ENCODE measurements at regions not wholly inside any gene's neighbourhood (a gene's known extent, or its start where the extent isn't known, plus 50 kb on each side); places are given as distances from the start of the nearest gene placed in this dataset.
"Not testable (repeated sequence)": the region's sequence is repeated elsewhere in the genome, so short reads cannot be mapped to it uniquely, and the experiment has no call there.

GRCh38 chr9:113739605-113740507 is 136.3 kb upstream of the ZNF618 start:
- H3K9me3 ChIP-seq (ENCODE audit: control insufficient read depth, insufficient read depth, low read length); H4K5ac ChIP-seq (ENCODE audit: low read depth, low read length); H2AK5ac ChIP-seq (ENCODE audit: low read depth, low read length); H3K4ac ChIP-seq (ENCODE audit: low read depth, low read length); DNase-seq; H3K79me1 ChIP-seq (ENCODE audit: low read depth in 1 of 2, low read length in 2 of 2); H3K14ac ChIP-seq (replicated peaks; ENCODE audit: low read depth, low read length); H4K20me1 ChIP-seq (ENCODE audit: insufficient read depth, low read length); H2BK5ac ChIP-seq (ENCODE audit: low read depth, low read length, poor library complexity, severe bottlenecking); H3K4me3 ChIP-seq (ENCODE audit: insufficient read depth, low read depth, low read length); ATAC-seq (ENCODE audit: low read depth); intact Hi-C loops (cut with micrococcal nuclease); H3K27ac ChIP-seq (ENCODE audit: insufficient read depth, low read length); H2BK15ac ChIP-seq (ENCODE audit: low read depth, low read length); H4K91ac ChIP-seq (ENCODE audit: insufficient read depth, low read depth, low read length); dilution Hi-C loops (cut with HindIII; ENCODE audit: low sequenced_read_pairs, unreplicated experiment); H3K18ac ChIP-seq (ENCODE audit: low read depth, low read length); H3K56ac ChIP-seq (ENCODE audit: extremely low read depth, insufficient read depth, low read length); CTCF ChIA-PET; POLR2A ChIA-PET (ENCODE audit: unreplicated experiment); H3K23ac ChIP-seq (ENCODE audit: low read depth, low read length); BruUV-seq (replicated peaks); H2BK20ac ChIP-seq (ENCODE audit: low read depth, low read length); H3K4me1 ChIP-seq (ENCODE audit: control insufficient read depth, insufficient read depth, low read length); H4K8ac ChIP-seq (ENCODE audit: low read depth in 2 of 2, low read length in 2 of 2); H2BK120ac ChIP-seq (ENCODE audit: low read depth, low read length); H2AK9ac ChIP-seq (replicated peaks; ENCODE audit: low read depth, low read length, poor library complexity); H2AFZ ChIP-seq (replicated peaks; ENCODE audit: low read length, poor library complexity); H3K4me2 ChIP-seq (ENCODE audit: low read depth, low read length); H3K9me1 ChIP-seq (ENCODE audit: insufficient read depth, low read length); H3K9ac ChIP-seq (ENCODE audit: low read depth, low read length); in situ Hi-C loops (cut with MboI; ENCODE audit: low sequenced_read_pairs); H3K36me3 ChIP-seq (ENCODE audit: control insufficient read depth, insufficient read depth, low read length): not testable (repeated sequence)
- 81% methylated on average over 2 of the region's 2 CpGs; no CpG with 5 or more reads in 1 of the 2 experiments for WGBS, 2 experiments (ENCODE audit: extremely low coverage in 2 of 2, insufficient read length in 1 of 2)
- peaks cover 27% of the 10 kb centered on the region for H3K27me3 ChIP-seq (ENCODE audit: control insufficient read depth, insufficient read depth, low read length)

GRCh38 chr9:113740508-113741500 is 135.3 kb upstream of the ZNF618 start:
- H3K4me3 ChIP-seq (ENCODE audit: insufficient read depth, low read depth, low read length); H3K14ac ChIP-seq (replicated peaks; ENCODE audit: low read depth, low read length); H4K5ac ChIP-seq (ENCODE audit: low read depth, low read length); H3K79me1 ChIP-seq (ENCODE audit: low read depth in 1 of 2, low read length in 2 of 2); in situ Hi-C loops (cut with MboI; ENCODE audit: low sequenced_read_pairs); H3K9me3 ChIP-seq (ENCODE audit: control insufficient read depth, insufficient read depth, low read length); POLR2A ChIA-PET (ENCODE audit: unreplicated experiment); intact Hi-C loops (cut with micrococcal nuclease); H3K18ac ChIP-seq (ENCODE audit: low read depth, low read length); H3K4me1 ChIP-seq (ENCODE audit: control insufficient read depth, insufficient read depth, low read length); H3K27ac ChIP-seq (ENCODE audit: insufficient read depth, low read length); H2AK9ac ChIP-seq (replicated peaks; ENCODE audit: low read depth, low read length, poor library complexity); H3K56ac ChIP-seq (ENCODE audit: extremely low read depth, insufficient read depth, low read length); dilution Hi-C loops (cut with HindIII; ENCODE audit: low sequenced_read_pairs, unreplicated experiment); H4K8ac ChIP-seq (ENCODE audit: low read depth in 2 of 2, low read length in 2 of 2); H2BK120ac ChIP-seq (ENCODE audit: low read depth, low read length); H2BK5ac ChIP-seq (ENCODE audit: low read depth, low read length, poor library complexity, severe bottlenecking); H3K36me3 ChIP-seq (ENCODE audit: control insufficient read depth, insufficient read depth, low read length); H3K9ac ChIP-seq (ENCODE audit: low read depth, low read length); H2AFZ ChIP-seq (replicated peaks; ENCODE audit: low read length, poor library complexity); H3K4ac ChIP-seq (ENCODE audit: low read depth, low read length); H2AK5ac ChIP-seq (ENCODE audit: low read depth, low read length); H2BK20ac ChIP-seq (ENCODE audit: low read depth, low read length); BruUV-seq (replicated peaks); H4K20me1 ChIP-seq (ENCODE audit: insufficient read depth, low read length); ATAC-seq (ENCODE audit: low read depth); H2BK15ac ChIP-seq (ENCODE audit: low read depth, low read length); H3K23ac ChIP-seq (ENCODE audit: low read depth, low read length); H3K9me1 ChIP-seq (ENCODE audit: insufficient read depth, low read length); H4K91ac ChIP-seq (ENCODE audit: insufficient read depth, low read depth, low read length); CTCF ChIA-PET; H3K4me2 ChIP-seq (ENCODE audit: low read depth, low read length): not testable (repeated sequence)
- DNase-seq, result peak; percentile 48
- H3K27me3 ChIP-seq (ENCODE audit: control insufficient read depth, insufficient read depth, low read length), result peaks cover 25% of the 10 kb centered on the region
- 61% methylated on average over 2 of the region's 8 CpGs; no CpG with 5 or more reads in 1 of the 2 experiments for WGBS, 2 experiments (ENCODE audit: extremely low coverage in 2 of 2, insufficient read length in 1 of 2)

All from IMR-90 (cell line).